ENCODE measurements at regions not wholly inside any gene's neighbourhood (a gene's known extent, or its start where the extent isn't known, plus 50 kb on each side); places are given as distances from the start of the nearest gene placed in this dataset.

DNA sequence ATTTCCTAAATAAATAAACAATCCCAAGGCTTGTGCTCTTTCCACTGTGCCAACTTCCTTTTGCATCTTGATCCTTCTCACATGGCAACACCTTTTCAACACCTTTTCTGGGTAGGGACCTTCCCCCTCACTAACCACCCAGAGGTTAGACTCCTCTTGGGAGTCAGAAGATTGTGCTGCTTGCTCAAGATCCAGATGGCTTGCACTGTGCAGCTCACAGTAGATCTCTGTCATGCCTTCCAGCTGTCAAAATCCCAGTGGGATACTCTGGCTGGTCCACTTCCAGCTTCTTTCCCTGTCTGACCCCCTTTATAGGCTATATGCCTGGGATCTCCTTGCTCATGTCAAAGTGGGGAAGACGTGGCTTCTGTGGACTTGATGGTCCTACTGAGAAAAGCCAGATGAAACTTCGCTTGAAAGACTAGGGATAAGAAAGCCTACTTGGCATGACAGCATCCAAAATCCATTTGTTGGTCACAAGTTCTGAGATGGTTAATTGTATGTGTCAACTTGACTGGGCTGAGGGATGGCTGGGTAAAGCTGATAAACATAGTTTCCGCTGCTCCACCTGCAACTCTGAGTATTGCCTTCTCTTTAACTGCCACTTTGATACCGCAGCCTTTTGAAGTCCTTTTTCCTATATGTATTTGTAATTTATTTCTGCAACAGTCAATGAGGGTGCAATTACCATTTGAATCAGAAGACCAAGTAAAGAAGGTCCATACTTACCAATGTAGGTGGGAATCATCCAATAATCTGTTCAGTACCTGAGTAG is 74.5 kb downstream of the S1PR1 start:
- ChIA-PET CTCF (interaction anchor here (0.7 to 2.6 kb wide), 3 partner anchors 9 to 46 kb away, joined by 3 to 29 read pairs (median 8); no protein-coding TSS in a partner anchor), POLR2A (no interaction called here)
- DNase-seq (ENCODE audit: extremely low spot score) = no peak
- no peak for TF ChIP-seq ZNF384 (IDR thresholded peaks at IDR 0.05)
- TF ChIP-seq FOXK2 (IDR thresholded peaks at IDR 0.05) = no peak
- no peak for TF ChIP-seq ARNT (IDR thresholded peaks at IDR 0.05)
- no peak for TF ChIP-seq L3MBTL2 (conservative IDR thresholded peaks at IDR 0.05)
- no peak for TF ChIP-seq CTBP1 (IDR thresholded peaks at IDR 0.05; ENCODE audit: borderline replicate concordance)
- TF ChIP-seq SUZ12 (IDR thresholded peaks at IDR 0.05) = no peak
- no peak for TF ChIP-seq BHLHE40 (IDR thresholded peaks at IDR 0.05; ENCODE audit: borderline replicate concordance)
- no peak for TF ChIP-seq FOXA1 (IDR thresholded peaks at IDR 0.05)
- TF ChIP-seq ELF4 (IDR thresholded peaks at IDR 0.05) = no peak
- TF ChIP-seq, protein P1, sequence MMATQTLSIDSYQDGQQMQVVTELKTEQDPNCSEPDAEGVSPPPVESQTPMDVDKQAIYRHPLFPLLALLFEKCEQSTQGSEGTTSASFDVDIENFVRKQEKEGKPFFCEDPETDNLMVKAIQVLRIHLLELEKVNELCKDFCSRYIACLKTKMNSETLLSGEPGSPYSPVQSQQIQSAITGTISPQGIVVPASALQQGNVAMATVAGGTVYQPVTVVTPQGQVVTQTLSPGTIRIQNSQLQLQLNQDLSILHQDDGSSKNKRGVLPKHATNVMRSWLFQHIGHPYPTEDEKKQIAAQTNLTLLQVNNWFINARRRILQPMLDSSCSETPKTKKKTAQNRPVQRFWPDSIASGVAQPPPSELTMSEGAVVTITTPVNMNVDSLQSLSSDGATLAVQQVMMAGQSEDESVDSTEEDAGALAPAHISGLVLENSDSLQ (IDR thresholded peaks at IDR 0.05) = no peak
- TF ChIP-seq SP1 (IDR thresholded peaks at IDR 0.05) = no peak
- no peak for TF ChIP-seq LEF1 (IDR thresholded peaks at IDR 0.05; ENCODE audit: borderline replicate concordance)
- TF ChIP-seq TARDBP (IDR thresholded peaks at IDR 0.05) = no peak
- no peak for TF ChIP-seq NFRKB (IDR thresholded peaks at IDR 0.05)
- TF ChIP-seq HDGF (IDR thresholded peaks at IDR 0.05; ENCODE audit: borderline replicate concordance) = no peak
- no peak for TF ChIP-seq FOXM1 (IDR thresholded peaks at IDR 0.05; ENCODE audit: borderline replicate concordance)

DNA sequence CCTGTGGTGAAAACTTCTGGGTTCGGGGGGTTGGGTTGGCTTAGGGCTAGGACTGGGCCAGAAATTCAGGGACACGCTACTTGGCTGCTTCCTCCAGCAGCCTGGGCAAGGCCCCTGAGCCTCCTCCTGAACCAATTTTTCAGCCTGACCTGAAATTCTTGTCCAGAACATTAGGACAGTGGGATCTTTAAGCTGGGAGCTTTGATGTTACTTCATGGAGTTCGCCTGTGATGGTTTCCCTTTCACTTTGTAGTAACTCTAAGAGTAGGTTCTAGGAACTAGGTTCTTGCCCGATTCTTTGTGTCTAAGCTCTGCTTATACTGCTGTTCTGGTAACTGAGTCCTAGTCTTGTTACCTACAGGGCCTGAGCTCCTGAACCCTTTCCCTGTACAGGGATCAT is 75.3 kb downstream of the S1PR1 start:
- no peak for DNase-seq (ENCODE audit: extremely low spot score)
- CTCF ChIA-PET = interaction anchor here (2.0 kb wide), 1 partner anchor 46 kb away, joined by 8 read pairs; no protein-coding TSS in a partner anchor
- POLR2A ChIA-PET = no interaction called here
- TF ChIP-seq NFRKB (IDR thresholded peaks at IDR 0.05) (no peak), BHLHE40 (IDR thresholded peaks at IDR 0.05; ENCODE audit: borderline replicate concordance) (no peak), TARDBP (IDR thresholded peaks at IDR 0.05) (no peak), ELF4 (IDR thresholded peaks at IDR 0.05) (no peak), ZNF384 (IDR thresholded peaks at IDR 0.05) (no peak), ARNT (IDR thresholded peaks at IDR 0.05) (no peak), LEF1 (IDR thresholded peaks at IDR 0.05; ENCODE audit: borderline replicate concordance) (no peak), SP1 (IDR thresholded peaks at IDR 0.05) (no peak), FOXA1 (IDR thresholded peaks at IDR 0.05) (no peak), L3MBTL2 (conservative IDR thresholded peaks at IDR 0.05) (no peak), FOXK2 (IDR thresholded peaks at IDR 0.05) (no peak), SUZ12 (IDR thresholded peaks at IDR 0.05) (no peak), FOXM1 (IDR thresholded peaks at IDR 0.05; ENCODE audit: borderline replicate concordance) (no peak), HDGF (IDR thresholded peaks at IDR 0.05; ENCODE audit: borderline replicate concordance) (no peak), CTBP1 (IDR thresholded peaks at IDR 0.05; ENCODE audit: borderline replicate concordance) (no peak)
- TF ChIP-seq, protein P1 (IDR thresholded peaks at IDR 0.05) = no peak

GRCh38 chr1:101313356-101313755 is 76.5 kb downstream of the S1PR1 start:
- TF ChIP-seq ARNT (IDR thresholded peaks at IDR 0.05) (no peak), FOXM1 (IDR thresholded peaks at IDR 0.05; ENCODE audit: borderline replicate concordance) (no peak), ELF4 (IDR thresholded peaks at IDR 0.05) (no peak), NFRKB (IDR thresholded peaks at IDR 0.05) (no peak), L3MBTL2 (conservative IDR thresholded peaks at IDR 0.05) (no peak), SP1 (IDR thresholded peaks at IDR 0.05) (no peak), HDGF (IDR thresholded peaks at IDR 0.05; ENCODE audit: borderline replicate concordance) (no peak), SUZ12 (IDR thresholded peaks at IDR 0.05) (no peak), ZNF384 (IDR thresholded peaks at IDR 0.05) (no peak), LEF1 (IDR thresholded peaks at IDR 0.05; ENCODE audit: borderline replicate concordance) (no peak)
- no peak for DNase-seq (ENCODE audit: extremely low spot score)
- ChIA-PET POLR2A (no interaction called here), CTCF (interaction anchor here (0.6 to 2.0 kb wide), 2 partner anchors 9 to 44 kb away, joined by 3 to 8 read pairs; no protein-coding TSS in a partner anchor)

- DNase-seq (ENCODE audit: extremely low spot score) = no peak
- ChIA-PET POLR2A (no interaction called here), CTCF (interaction anchor here (0.6 kb wide), 1 partner anchor 956 kb away, joined by 3 read pairs; no protein-coding TSS in a partner anchor)
- TF ChIP-seq ELF4 (IDR thresholded peaks at IDR 0.05) (no peak), TARDBP (IDR thresholded peaks at IDR 0.05) (no peak), FOXK2 (IDR thresholded peaks at IDR 0.05) (no peak), CTBP1 (IDR thresholded peaks at IDR 0.05; ENCODE audit: borderline replicate concordance) (no peak), BHLHE40 (IDR thresholded peaks at IDR 0.05; ENCODE audit: borderline replicate concordance) (no peak), HDGF (IDR thresholded peaks at IDR 0.05; ENCODE audit: borderline replicate concordance) (no peak), SP1 (IDR thresholded peaks at IDR 0.05) (no peak), LEF1 (IDR thresholded peaks at IDR 0.05; ENCODE audit: borderline replicate concordance) (no peak), NFRKB (IDR thresholded peaks at IDR 0.05) (no peak), SUZ12 (IDR thresholded peaks at IDR 0.05) (no peak), ZNF384 (IDR thresholded peaks at IDR 0.05) (no peak), L3MBTL2 (conservative IDR thresholded peaks at IDR 0.05) (no peak), FOXM1 (IDR thresholded peaks at IDR 0.05; ENCODE audit: borderline replicate concordance) (no peak)
Observed at GRCh38 chr1:101314244-101314643, 77.4 kb downstream of the S1PR1 start.

- TF ChIP-seq ARNT (IDR thresholded peaks at IDR 0.05) (no peak), TARDBP (IDR thresholded peaks at IDR 0.05) (no peak), BHLHE40 (IDR thresholded peaks at IDR 0.05; ENCODE audit: borderline replicate concordance) (no peak), FOXM1 (IDR thresholded peaks at IDR 0.05; ENCODE audit: borderline replicate concordance) (no peak), CTBP1 (IDR thresholded peaks at IDR 0.05; ENCODE audit: borderline replicate concordance) (no peak), FOXK2 (IDR thresholded peaks at IDR 0.05) (no peak), SP1 (IDR thresholded peaks at IDR 0.05) (no peak)
- no peak for DNase-seq (ENCODE audit: extremely low spot score)
- ChIA-PET POLR2A (no interaction called here), CTCF (interaction anchor here (2.7 kb wide), 1 partner anchor 42 kb away, joined by 8 read pairs; no protein-coding TSS in a partner anchor)
Observed at GRCh38 chr1:101316256-101316655, 79.4 kb downstream of the S1PR1 start.

DNA sequence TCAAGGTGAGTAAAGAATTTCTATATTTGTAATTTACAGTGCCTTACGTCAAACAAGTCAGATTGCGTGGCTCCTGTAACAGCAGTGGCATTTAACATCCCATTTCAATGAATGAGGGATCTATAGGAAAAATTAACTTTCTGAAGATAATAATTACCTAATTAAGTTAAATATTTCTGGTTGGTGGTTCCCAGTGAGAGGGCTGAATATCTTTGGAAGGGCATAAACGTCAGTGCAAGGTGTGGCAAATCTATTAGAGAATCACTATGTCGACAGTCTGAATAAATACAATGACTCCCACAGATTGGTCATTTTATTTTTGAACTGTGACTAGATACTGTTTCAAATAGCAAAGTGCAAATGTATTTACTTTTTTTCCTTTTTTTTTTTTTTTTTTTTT is 80.0 kb downstream of the S1PR1 start:
- no peak for DNase-seq (ENCODE audit: extremely low spot score)
- ChIA-PET POLR2A (no interaction called here), CTCF (interaction anchor here (1.9 to 2.7 kb wide), 3 partner anchors 7 to 41 kb away, joined by 4 to 8 read pairs (median 6); no protein-coding TSS in a partner anchor)
- no peak for TF ChIP-seq LEF1 (IDR thresholded peaks at IDR 0.05; ENCODE audit: borderline replicate concordance)
- no peak for TF ChIP-seq FOXM1 (IDR thresholded peaks at IDR 0.05; ENCODE audit: borderline replicate concordance)
- no peak for TF ChIP-seq TARDBP (IDR thresholded peaks at IDR 0.05)
